ENCODE measurements at regions not wholly inside any gene's neighbourhood (a gene's known extent, or its start where the extent isn't known, plus 50 kb on each side); places are given as distances from the start of the nearest gene placed in this dataset.

DNA sequence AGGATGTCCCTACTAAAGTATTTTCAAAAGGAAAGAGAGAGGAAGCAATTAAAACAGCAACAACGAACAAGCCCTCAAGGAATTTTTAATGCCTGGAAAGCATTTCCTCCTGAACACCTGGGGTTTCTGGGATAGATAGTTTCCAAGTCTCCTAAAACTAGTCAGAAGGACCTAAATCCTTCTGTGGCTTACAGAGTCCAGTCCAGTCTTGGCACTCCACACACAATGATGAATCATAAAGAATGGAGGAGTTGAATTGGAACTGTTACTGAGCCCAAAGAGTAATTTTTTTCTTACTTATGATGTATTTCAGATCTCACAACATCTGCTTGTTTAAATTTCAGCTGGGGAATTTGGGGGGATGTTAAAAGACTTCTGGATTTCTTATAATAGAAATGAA lies 144.6 kb upstream of the SETBP1 start:
- TF ChIP-seq TAF1 (IDR thresholded peaks at IDR 0.05; ENCODE audit: borderline replicate concordance, low read depth, low read length) (no peak), POLR2AphosphoS5 (IDR thresholded peaks at IDR 0.05; ENCODE audit: low read depth, low read length) (no peak), POLR2A (IDR thresholded peaks at IDR 0.05; ENCODE audit: low read depth, low read length) (no peak)
- DNase-seq (ENCODE audit: insufficient read length) (no peak), FAIRE-seq (no peak)

DNA sequence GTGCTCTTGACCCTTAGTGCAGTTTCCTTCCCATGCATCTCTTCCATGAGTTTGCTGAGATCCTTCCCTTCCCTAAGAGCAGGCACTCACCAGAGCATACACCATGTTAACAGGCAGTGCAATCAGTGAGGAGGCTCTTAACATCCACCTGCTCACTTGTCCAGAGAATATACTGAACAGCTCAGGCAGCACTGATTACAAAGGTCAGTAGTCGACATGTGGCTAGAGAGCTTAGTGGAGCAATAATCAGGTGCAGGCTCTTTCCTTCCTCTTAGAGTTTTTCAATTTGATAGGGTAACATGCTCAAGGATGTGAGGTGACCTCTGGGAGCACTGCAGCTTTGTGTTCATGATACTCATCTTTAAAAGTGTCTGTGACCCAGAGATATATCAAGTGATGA lies 144.1 kb upstream of the SETBP1 start:
- no peak for DNase-seq (ENCODE audit: insufficient read length)
- FAIRE-seq: no peak

DNA sequence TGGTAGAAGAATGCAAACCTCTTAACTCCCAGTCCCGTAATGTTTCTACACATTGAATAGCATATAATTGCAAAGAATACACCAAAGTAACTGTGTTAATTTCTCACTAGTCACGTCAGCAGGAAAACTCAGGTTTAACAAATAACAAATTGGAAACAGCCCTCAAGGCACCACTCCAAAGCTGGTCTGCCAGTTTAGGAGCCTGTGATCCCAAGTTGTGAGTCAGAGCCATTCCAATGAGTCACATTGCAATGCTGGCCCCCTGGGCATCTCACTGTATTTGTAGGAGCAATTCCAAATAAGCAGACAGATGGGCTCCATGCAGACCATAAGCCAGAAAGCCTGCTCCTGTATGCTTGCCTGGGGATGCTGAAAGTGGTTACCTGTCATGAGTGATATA lies 143.2 kb upstream of the SETBP1 start:
- no peak for DNase-seq (ENCODE audit: insufficient read length)
- TF ChIP-seq POLR2A (IDR thresholded peaks at IDR 0.05; ENCODE audit: low read depth, low read length) (no peak), TAF1 (IDR thresholded peaks at IDR 0.05; ENCODE audit: borderline replicate concordance, low read depth, low read length) (no peak), POLR2AphosphoS5 (IDR thresholded peaks at IDR 0.05; ENCODE audit: low read depth, low read length) (no peak)
- FAIRE-seq: no peak

More for the DNA sequence above, 144.1 kb upstream of the SETBP1 start:
- TF ChIP-seq POLR2A (IDR thresholded peaks at IDR 0.05; ENCODE audit: low read depth, low read length) (no peak), TAF1 (IDR thresholded peaks at IDR 0.05; ENCODE audit: borderline replicate concordance, low read depth, low read length) (no peak), POLR2AphosphoS5 (IDR thresholded peaks at IDR 0.05; ENCODE audit: low read depth, low read length) (no peak)

DNA sequence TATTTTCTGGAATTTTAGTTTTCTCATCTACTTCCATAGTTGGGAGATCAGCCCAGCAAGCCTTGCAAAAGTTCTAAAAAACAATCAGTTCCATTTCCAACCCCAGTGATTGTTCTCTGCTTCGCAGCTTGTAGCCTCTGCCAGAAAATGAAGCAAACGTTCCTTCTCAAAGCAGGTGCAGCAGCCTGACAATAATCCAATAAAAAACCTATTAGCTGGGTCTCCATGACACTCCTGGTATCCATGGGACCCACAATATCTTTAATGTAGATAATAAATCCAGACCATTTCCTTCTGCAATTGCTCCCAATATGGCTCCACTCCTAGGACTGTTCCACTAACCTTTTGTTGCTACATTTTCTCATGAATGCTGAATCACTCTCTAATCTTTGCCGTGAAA lies 140.8 kb upstream of the SETBP1 start:
- no peak for TF ChIP-seq POLR2A (IDR thresholded peaks at IDR 0.05; ENCODE audit: low read depth, low read length)
- no peak for TF ChIP-seq POLR2AphosphoS5 (IDR thresholded peaks at IDR 0.05; ENCODE audit: low read depth, low read length)
- no peak for TF ChIP-seq TAF1 (IDR thresholded peaks at IDR 0.05; ENCODE audit: borderline replicate concordance, low read depth, low read length)
- FAIRE-seq (no peak), DNase-seq (ENCODE audit: insufficient read length) (no peak)

DNA sequence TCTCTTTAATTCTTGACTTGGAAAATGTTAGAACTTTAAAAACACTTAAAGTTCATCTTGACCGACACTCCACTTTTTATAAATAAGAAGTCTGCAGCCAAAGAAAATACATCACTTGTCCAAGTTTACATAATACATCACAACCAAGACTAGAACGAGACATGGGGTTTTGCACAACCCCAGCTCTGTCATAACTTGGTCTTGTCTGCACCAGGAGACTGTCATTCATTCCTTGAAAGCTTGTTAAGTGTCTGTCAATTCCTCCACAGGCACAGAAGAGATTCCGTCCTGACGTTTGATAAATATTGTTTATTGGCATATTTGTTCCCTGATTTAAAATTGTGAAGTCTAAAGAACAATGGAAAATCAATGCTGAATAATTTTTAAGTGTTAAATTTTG lies 139.5 kb upstream of the SETBP1 start:
- no peak for TF ChIP-seq POLR2A (IDR thresholded peaks at IDR 0.05; ENCODE audit: low read depth, low read length)
- TF ChIP-seq TAF1 (IDR thresholded peaks at IDR 0.05; ENCODE audit: borderline replicate concordance, low read depth, low read length): no peak
- TF ChIP-seq POLR2AphosphoS5 (IDR thresholded peaks at IDR 0.05; ENCODE audit: low read depth, low read length): no peak
- DNase-seq (ENCODE audit: insufficient read length): no peak
- no peak for FAIRE-seq

DNA sequence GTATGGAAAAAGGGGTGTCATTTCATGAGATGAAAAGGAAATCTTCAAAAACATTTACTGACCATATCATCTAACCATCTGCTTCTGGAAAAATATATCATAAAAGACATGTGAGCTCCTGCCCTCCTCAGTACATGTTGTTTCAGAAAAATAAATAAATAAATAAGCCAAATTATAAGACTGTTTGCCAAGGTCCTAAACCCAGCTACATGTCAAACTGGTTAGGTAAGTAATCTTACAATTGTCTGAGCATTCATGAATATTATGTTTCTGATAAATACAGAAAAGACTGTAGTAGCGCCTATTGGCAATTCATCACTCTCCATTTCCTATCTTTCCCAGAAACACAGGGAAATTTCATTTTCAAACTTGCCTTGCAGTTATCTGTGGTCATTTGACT lies 138.9 kb upstream of the SETBP1 start:
- TF ChIP-seq POLR2AphosphoS5 (IDR thresholded peaks at IDR 0.05; ENCODE audit: low read depth, low read length): no peak
- DNase-seq (ENCODE audit: insufficient read length) (no peak), FAIRE-seq (no peak)

DNA sequence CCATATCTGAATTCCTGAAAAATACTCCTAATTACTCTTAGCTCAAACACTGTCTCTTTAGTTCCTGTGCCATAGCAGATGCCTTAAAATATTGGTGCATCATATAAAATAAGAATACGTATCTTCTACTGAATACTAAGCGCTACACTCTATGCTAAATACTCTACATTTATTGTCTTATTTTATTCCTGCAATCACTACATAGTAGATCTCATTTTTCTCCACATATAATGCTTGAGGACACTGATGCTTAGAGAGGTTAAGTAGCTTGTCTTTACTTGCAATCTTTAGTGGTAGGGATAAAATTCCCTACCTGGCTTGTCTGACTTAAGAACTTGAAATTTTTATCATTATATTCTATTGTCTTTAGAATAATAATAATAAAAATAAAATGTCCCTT lies 137.3 kb upstream of the SETBP1 start:
- FAIRE-seq (no peak), DNase-seq (ENCODE audit: insufficient read length) (no peak)
- TF ChIP-seq POLR2A (IDR thresholded peaks at IDR 0.05; ENCODE audit: low read depth, low read length) (no peak), TAF1 (IDR thresholded peaks at IDR 0.05; ENCODE audit: borderline replicate concordance, low read depth, low read length) (no peak), POLR2AphosphoS5 (IDR thresholded peaks at IDR 0.05; ENCODE audit: low read depth, low read length) (no peak)

DNA sequence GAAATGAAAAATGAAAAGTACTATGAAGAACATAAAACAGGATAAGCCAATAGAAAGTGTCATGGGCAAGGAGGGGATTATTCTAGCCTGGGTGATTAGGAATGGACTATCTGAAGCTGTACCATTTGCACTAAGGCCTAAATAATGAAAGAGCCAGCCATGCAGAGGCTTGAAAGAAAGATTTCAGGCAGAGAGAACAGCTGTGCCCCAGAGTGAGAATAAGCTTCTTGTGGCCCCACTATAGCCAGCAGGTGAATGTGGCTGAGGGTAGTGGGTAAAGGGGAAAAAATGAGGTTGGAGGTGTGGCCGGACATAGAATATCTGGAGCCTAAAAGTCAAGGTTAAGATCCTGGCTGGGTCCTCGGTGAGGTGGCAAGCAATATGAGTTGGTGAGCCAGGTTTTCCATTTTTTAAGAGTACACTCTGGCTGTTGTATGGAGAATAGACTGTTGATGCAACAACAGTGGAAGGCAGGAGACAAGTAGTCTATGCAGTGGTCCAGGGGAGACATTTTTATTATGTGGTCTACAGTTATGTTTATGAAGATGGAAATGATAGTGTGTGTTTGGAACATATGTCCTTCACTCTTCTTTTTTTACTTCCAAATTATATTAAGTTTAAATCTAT lies 135.2 kb upstream of the SETBP1 start:
- FAIRE-seq (no peak), DNase-seq (ENCODE audit: insufficient read length) (no peak)
- no peak for TF ChIP-seq POLR2A (IDR thresholded peaks at IDR 0.05; ENCODE audit: low read depth, low read length)
- TF ChIP-seq TAF1 (IDR thresholded peaks at IDR 0.05; ENCODE audit: borderline replicate concordance, low read depth, low read length): no peak
- TF ChIP-seq POLR2AphosphoS5 (IDR thresholded peaks at IDR 0.05; ENCODE audit: low read depth, low read length): no peak

DNA sequence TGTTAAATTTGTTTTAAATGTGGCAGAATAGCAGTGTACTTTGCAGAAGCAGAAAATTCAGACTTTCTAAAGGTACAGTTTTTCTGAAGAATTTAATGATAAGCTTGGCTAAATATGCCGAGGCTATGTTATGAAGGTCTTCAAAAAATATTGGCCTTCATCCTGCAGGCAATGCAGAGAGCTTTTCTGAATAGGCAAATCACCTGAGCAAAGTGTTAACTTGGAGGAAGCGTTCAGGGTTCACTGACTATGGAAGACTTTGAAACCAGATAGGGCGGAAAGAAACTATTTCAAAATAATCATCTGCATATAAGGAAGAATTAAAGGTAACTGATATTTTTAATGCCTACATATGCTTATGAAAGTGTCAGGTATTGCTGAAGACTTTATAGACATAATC lies 133.7 kb upstream of the SETBP1 start:
- FAIRE-seq (no peak), DNase-seq (ENCODE audit: insufficient read length) (no peak)
- TF ChIP-seq POLR2A (IDR thresholded peaks at IDR 0.05; ENCODE audit: low read depth, low read length) (no peak), TAF1 (IDR thresholded peaks at IDR 0.05; ENCODE audit: borderline replicate concordance, low read depth, low read length) (no peak), POLR2AphosphoS5 (IDR thresholded peaks at IDR 0.05; ENCODE audit: low read depth, low read length) (no peak)

DNA sequence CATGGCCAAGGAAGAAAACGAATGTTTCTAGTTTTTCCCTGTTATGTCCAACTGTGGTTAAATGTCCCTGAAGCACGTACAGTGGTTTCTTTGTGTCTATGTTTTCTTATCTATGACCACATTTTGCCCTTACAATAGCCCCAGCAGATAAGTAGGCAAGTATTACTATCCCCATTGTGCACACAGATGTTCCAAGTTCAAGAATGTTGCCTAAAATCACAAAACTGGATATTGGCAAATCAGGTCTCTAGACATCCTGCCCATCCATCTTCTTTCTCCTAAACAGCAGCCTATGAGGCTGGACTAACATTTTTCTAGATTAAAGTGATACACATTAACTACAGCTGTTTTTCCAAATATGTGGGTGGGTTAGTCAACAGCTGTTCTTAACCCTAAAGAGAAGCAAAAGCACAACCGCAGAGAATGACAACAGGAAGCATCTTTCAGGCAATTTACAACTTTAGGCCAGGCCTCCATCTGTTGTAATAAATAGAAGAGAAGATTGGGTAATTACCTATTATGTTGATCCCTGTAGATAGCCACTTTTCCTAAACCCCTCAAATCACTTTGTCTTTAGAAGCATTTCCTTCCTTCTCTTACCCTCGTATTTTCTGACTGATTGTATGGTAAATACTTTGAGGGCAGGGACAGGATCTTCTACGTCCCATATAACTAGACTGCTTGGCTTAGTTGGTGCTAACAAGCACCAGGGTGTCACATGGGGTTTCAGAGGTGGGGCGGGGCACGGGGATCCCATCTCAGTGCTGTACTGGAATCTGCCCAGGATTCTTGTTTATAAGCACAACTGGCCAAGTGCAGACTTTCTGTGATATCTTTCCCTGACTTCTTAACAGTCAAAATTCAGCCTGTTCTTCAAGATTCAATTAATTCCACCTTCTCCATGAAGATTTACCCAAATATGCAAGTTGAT lies 132.1 kb upstream of the SETBP1 start:
- no peak for TF ChIP-seq POLR2A (IDR thresholded peaks at IDR 0.05; ENCODE audit: low read depth, low read length)
- no peak for TF ChIP-seq POLR2AphosphoS5 (IDR thresholded peaks at IDR 0.05; ENCODE audit: low read depth, low read length)
- TF ChIP-seq TAF1 (IDR thresholded peaks at IDR 0.05; ENCODE audit: borderline replicate concordance, low read depth, low read length): no peak

DNA sequence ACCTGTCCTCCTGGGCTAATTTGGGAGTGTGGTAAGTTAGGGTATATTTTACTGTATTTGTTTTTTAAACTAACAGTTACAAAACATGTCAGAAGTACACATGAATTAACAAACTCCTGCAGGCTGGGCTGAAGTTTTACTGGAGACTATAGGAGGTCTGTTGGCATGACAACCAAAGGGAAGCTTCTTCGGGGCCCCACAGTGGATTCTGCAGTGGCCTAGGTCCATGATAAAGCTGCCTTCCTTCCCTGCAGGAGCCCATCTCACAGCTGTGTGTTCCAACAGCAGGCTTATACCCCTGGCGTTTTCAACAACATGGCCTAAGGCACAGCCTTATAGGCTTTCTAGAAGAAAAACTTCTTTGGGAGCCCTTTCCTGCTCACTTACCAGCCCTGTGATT lies 128.0 kb upstream of the SETBP1 start:
- FAIRE-seq (no peak), DNase-seq (ENCODE audit: insufficient read length) (no peak)
- TF ChIP-seq POLR2AphosphoS5 (IDR thresholded peaks at IDR 0.05; ENCODE audit: low read depth, low read length): no peak
- no peak for TF ChIP-seq TAF1 (IDR thresholded peaks at IDR 0.05; ENCODE audit: borderline replicate concordance, low read depth, low read length)
- TF ChIP-seq POLR2A (IDR thresholded peaks at IDR 0.05; ENCODE audit: low read depth, low read length): no peak

More for the DNA sequence above, 132.1 kb upstream of the SETBP1 start:
- DNase-seq (ENCODE audit: insufficient read length): no peak
- FAIRE-seq: no peak

DNA sequence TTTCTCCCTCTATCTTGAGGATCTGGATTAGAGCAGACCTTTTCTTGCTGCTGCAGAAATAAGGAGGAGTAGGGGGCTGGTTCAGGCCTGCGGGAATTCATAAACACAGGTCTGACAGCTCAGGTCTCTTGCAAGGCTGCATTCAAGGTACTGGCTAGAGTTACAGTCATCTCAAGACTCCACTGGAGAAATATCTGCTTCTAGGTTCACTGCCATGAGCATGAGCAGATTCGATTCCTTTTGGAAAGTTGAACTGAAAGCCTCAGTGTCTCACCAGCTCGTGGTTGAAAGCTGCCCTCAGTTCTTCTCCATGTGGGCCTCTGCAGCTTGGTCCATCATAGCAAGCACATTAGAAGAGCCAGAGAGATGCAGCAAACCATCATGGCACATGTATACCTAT lies 124.4 kb upstream of the SETBP1 start:
- FAIRE-seq (no peak), DNase-seq (ENCODE audit: insufficient read length) (no peak)
- TF ChIP-seq TAF1 (IDR thresholded peaks at IDR 0.05; ENCODE audit: borderline replicate concordance, low read depth, low read length) (no peak), POLR2A (IDR thresholded peaks at IDR 0.05; ENCODE audit: low read depth, low read length) (no peak), POLR2AphosphoS5 (IDR thresholded peaks at IDR 0.05; ENCODE audit: low read depth, low read length) (no peak)
